ENCODE measurements at regions not wholly inside any gene's neighbourhood (a gene's known extent, or its start where the extent isn't known, plus 50 kb on each side); places are given as distances from the start of the nearest gene placed in this dataset.
"Not testable (repeated sequence)": the region's sequence is repeated elsewhere in the genome, so short reads cannot be mapped to it uniquely, and the experiment has no call there.

- in situ Hi-C loops (cut with HindIII; ENCODE audit: low pct_ligation_motif_present, low pct_unique_long_range_greater_than_20kb, low sequenced_read_pairs) = no loop called here
Measured at GRCh38 chr5:145443366-145443765, 391.8 kb downstream of the PRELID2 start.

GRCh38 chr5:145442661-145443060, 392.5 kb downstream of the PRELID2 start:
- DNase-seq; in situ Hi-C loops (cut with HindIII; ENCODE audit: low pct_ligation_motif_present, low pct_unique_long_range_greater_than_20kb, low sequenced_read_pairs): not testable (repeated sequence)

More at GRCh38 chr5:145443366-145443765, 391.8 kb downstream of the PRELID2 start:
- DNase-seq = no peak

GRCh38 chr5:145441228-145441627, 393.9 kb downstream of the PRELID2 start:
- in situ Hi-C loops (cut with HindIII; ENCODE audit: low pct_ligation_motif_present, low pct_unique_long_range_greater_than_20kb, low sequenced_read_pairs) = no loop called here
- DNase-seq = no peak

DNA sequence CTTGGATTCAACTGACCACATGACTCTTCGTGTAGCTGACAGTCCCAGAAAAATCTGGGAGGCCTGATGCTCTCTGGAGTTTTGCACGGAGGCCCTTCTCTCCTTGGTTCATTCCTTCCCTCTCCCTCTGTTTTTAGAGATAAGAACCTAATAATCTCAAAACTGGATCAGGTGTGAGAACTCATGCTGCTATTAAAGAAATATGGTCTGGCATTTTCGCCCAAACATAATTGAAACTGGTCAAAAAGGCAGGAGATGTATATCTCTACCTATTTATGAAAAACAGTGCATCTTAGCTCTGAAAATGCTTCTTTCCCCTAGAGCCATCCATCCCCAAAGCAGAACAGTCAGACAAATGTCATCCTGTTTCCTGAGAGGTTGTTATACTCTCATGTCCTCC, 397.5 kb downstream of the PRELID2 start:
- in situ Hi-C loops (cut with HindIII; ENCODE audit: low pct_ligation_motif_present, low pct_unique_long_range_greater_than_20kb, low sequenced_read_pairs) = no loop called here
- DNase-seq = no peak

DNA sequence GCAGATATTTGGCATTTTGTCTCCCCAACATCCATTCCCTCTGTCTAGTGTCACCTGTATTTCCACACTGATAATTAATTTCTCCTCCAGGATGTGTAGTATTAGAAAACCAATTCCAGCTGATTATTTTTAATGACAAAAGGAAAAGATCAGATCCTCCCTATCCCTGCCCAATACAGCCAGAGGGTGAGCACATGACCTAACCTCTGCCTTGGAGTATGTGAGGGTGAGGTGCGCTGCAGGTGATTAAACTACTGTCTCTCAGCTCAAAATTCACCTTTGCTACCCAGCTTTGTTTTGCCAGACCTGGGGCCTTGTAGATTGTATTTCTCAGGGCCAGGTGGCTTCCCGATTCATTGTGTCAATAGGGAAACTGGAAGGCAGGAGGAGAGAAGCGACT, 402.1 kb downstream of the PRELID2 start:
- in situ Hi-C loops (cut with HindIII; ENCODE audit: low pct_ligation_motif_present, low pct_unique_long_range_greater_than_20kb, low sequenced_read_pairs) = no loop called here
- DNase-seq = no peak

DNA sequence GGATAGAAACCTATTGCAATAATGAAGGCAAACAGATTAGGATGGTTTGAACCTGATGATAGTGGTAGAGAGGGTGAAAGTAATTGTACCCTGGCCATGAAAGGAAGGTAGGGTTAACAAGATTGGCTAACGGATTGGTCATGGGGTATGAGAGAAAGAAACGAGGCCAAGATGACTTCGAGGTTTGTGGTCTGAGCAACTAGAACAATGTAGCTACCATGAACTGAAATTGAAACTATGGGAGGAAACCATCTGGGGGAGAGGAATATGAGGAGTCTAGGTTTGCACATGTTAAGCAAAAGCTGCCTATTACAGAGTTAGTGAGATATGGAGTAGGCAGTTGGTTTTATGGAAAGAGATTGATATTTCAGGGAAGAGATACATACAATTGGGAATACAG, 406.0 kb downstream of the PRELID2 start:
- DNase-seq = no peak
- in situ Hi-C loops (cut with HindIII; ENCODE audit: low pct_ligation_motif_present, low pct_unique_long_range_greater_than_20kb, low sequenced_read_pairs) = no loop called here

DNA sequence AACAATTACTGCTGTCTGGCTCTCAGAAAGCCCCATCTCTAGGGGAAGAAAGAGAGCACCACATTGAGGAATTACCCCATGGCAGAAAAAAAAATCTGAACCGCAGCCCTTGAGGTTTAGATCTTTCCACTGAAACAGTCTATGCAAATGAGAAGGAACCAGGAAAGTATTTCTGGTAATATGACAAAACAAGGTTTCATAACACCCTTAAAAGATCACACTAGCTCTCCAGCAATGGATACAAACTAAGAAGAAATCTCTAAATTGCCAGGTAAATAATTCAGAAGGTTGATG, 427.1 kb downstream of the PRELID2 start:
- in situ Hi-C loops (cut with HindIII; ENCODE audit: low pct_ligation_motif_present, low pct_unique_long_range_greater_than_20kb, low sequenced_read_pairs) = no loop called here
- no peak for DNase-seq

DNA sequence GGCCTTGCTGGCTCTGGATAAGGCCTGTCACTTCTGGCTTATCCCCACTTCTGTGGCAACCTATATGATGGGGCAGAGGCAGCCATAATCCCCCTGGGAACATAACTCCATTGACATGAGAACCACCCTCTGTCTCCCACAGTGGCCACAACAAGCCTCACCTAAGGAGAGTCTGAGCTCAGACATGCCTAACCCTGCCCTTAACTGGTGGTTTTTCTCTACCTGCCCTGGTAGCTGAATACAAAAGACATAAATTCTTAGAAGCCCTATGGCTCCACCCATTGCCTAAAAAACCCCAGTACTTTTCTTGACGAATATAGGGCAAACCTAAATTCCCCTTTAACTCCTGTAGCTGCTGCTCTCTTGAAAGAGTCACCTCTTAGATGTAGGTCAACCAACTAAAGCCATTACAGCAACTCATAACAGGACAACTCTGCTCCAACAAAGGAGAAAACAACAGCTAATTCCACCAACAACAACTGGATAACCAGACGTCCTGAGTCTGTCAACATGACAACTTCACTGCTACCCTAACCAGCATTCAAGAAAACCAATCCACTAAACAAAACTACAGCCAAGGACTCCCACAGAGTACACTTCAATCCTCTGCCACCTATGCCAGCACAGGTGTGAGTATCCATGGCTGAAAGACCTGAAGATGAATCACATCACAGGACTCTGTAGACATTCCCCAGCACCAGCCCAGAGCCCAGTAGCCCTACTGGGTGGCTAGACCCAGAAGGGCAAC, 427.7 kb downstream of the PRELID2 start:
- DNase-seq = no peak
- in situ Hi-C loops (cut with HindIII; ENCODE audit: low pct_ligation_motif_present, low pct_unique_long_range_greater_than_20kb, low sequenced_read_pairs) = no loop called here

GRCh38 chr5:145403992-145404391, 431.1 kb downstream of the PRELID2 start:
- in situ Hi-C loops (cut with HindIII; ENCODE audit: low pct_ligation_motif_present, low pct_unique_long_range_greater_than_20kb, low sequenced_read_pairs) = no loop called here
- no peak for DNase-seq

- DNase-seq = no peak
- in situ Hi-C loops (cut with HindIII; ENCODE audit: low pct_ligation_motif_present, low pct_unique_long_range_greater_than_20kb, low sequenced_read_pairs) = no loop called here
Measured at GRCh38 chr5:145396888-145397287, 438.3 kb downstream of the PRELID2 start.

- DNase-seq; in situ Hi-C loops (cut with HindIII; ENCODE audit: low pct_ligation_motif_present, low pct_unique_long_range_greater_than_20kb, low sequenced_read_pairs): not testable (repeated sequence)
Measured at GRCh38 chr5:145395151-145395550, 440.0 kb downstream of the PRELID2 start.

DNA sequence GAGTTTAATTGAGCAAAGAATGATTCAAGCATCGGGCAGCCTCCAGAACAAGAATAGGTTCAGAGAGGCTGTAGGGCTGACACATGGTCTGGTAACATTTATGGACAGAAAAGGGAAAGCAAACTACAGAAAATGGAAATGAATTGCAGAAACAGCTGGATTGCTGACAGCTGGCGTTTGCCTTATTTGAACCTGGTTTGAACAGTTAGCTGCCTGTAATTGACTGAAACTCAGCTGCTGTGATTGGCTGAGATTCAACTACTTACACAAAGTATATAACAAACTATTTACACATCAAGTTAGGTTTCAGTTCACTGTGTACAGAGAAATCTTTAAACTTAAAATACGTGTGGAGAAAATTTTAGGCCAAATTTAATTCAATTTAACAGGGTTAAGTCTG, 441.7 kb downstream of the PRELID2 start:
- DNase-seq = no peak
- in situ Hi-C loops (cut with HindIII; ENCODE audit: low pct_ligation_motif_present, low pct_unique_long_range_greater_than_20kb, low sequenced_read_pairs) = no loop called here

GRCh38 chr5:145389047-145389446, 446.1 kb downstream of the PRELID2 start:
- DNase-seq = no peak
- in situ Hi-C loops (cut with HindIII; ENCODE audit: low pct_ligation_motif_present, low pct_unique_long_range_greater_than_20kb, low sequenced_read_pairs) = no loop called here

- in situ Hi-C loops (cut with HindIII; ENCODE audit: low pct_ligation_motif_present, low pct_unique_long_range_greater_than_20kb, low sequenced_read_pairs) = no loop called here
- DNase-seq = no peak
Measured at GRCh38 chr5:145385276-145385675, 449.9 kb downstream of the PRELID2 start.

- DNase-seq = no peak
- in situ Hi-C loops (cut with HindIII; ENCODE audit: low pct_ligation_motif_present, low pct_unique_long_range_greater_than_20kb, low sequenced_read_pairs) = no loop called here
Measured at GRCh38 chr5:145378226-145378625, 456.9 kb downstream of the PRELID2 start.

DNA sequence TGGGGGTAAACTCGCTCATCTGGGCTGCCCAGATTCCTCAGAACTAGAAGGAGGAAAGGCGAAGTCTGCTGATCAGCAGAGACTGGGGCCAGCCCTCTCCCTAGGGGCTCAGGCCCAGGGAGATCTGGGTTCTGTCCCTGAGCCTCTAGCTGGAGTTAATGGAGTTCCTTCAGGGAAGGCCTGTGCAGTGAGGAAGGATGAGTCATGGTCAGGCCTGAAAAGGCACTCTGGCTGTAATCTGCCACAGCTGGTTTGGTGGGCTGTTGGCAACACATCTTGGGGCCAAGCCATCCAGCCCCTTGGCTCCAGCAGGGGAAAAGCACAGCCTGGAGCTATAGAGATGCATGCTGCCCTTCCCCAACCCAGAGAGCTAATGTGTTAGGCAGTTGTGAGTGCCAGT, 459.6 kb downstream of the PRELID2 start:
- DNase-seq = no peak
- in situ Hi-C loops (cut with HindIII; ENCODE audit: low pct_ligation_motif_present, low pct_unique_long_range_greater_than_20kb, low sequenced_read_pairs) = no loop called here

GRCh38 chr5:145365464-145365863, 469.7 kb downstream of the PRELID2 start:
- no peak for DNase-seq
- in situ Hi-C loops (cut with HindIII; ENCODE audit: low pct_ligation_motif_present, low pct_unique_long_range_greater_than_20kb, low sequenced_read_pairs) = no loop called here

DNA sequence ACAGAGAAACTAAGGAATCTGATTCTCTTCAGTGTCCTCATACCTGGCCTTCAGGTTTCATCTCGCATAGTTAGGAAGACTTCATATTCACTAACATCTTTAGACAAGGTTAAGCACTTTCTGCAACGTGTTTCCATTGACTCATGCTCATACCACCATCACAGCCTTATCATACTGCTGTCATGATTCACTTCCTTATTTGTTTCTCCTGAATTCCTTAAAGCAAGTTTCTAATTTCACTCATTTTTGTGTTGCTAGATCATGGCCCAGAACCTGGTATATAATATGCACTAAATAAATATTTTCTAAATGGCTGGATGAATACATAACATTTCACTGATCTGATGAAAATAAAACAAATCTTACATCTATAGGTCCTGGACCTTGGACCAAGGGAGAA, 472.9 kb downstream of the PRELID2 start:
- in situ Hi-C loops (cut with HindIII; ENCODE audit: low pct_ligation_motif_present, low pct_unique_long_range_greater_than_20kb, low sequenced_read_pairs) = no loop called here
- DNase-seq = peak; percentile 8

DNA sequence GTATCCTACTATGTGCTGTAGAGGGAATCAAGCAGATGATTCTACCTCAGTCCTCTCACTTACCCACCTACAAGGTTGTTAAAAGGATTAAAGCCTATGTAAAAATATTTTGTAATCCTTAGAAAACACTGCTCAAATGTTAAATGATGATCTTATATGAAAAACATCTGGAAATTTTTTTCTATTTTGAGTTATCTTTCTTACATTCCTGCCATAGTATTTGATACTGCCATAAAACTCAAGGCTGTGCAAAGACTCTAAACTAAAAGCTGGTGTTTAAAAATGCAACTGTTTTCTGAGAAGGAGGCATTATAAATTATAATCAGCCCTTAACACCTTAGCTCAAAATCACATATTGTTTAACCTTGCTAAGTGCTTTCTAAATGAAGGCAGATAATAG, 474.2 kb downstream of the PRELID2 start:
- in situ Hi-C loops (cut with HindIII; ENCODE audit: low pct_ligation_motif_present, low pct_unique_long_range_greater_than_20kb, low sequenced_read_pairs) = no loop called here
- no peak for DNase-seq

DNA sequence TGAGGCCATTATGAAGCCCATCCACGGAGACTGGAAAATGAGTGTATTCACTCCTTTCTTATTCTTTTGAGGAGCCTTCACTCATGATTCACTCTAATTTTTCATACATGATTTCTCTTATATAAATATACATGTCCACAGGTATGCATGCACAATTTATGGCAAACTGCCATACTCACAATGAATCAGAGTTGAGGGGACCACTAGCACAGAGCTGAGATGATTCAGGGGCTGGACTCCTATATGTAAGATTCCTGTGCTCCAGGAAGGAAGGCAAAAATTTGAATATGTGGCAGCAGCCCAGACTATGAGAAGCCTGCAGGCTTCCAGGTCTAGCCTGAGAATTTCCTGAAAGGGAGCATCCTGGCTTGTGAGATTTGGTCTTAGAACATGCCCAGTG, 484.6 kb downstream of the PRELID2 start:
- in situ Hi-C loops (cut with HindIII; ENCODE audit: low pct_ligation_motif_present, low pct_unique_long_range_greater_than_20kb, low sequenced_read_pairs) = no loop called here
- no peak for DNase-seq
